HG03108 (cell line): ENCODE measurements at regions not wholly inside any gene's neighbourhood (a gene's known extent, or its start where the extent isn't known, plus 50 kb on each side); places are given as distances from the start of the nearest gene placed in this dataset.
"Not testable (repeated sequence)": the region's sequence is repeated elsewhere in the genome, so short reads cannot be mapped to it uniquely, and the experiment has no call there.

Source experiments
- ATAC-seq: cut with Tn5 transposase; IDR thresholded peaks from one replicate; pipeline ENCODE4 v1.9.1; 2021; ENCODE audit warnings: moderate library complexity; ENCODE audit not compliant: unreplicated experiment

- ATAC-seq = no peak
Measured at GRCh38 chr15:95120595-95120994, 889.2 kb downstream of the MCTP2 start.

DNA sequence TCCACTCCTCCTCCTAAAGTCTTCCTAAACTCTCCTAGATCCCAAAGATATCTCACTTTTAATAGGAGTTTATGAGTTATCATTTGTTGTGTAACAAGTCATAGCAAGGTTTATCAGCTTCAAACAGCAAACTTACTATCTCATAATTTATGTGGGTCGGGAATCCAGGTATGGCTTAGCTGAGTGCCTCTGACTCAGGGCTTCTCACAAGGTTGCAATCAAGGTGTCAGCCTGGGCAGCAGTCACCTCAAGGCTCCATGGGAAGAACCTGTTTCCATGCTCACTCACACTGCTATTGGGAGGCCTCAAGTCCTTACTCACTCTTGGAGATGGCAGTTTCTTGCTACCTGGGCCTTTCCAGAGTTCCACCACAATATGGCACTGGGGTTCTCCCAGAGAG lies 889.8 kb downstream of the MCTP2 start:
- no peak for ATAC-seq

- no peak for ATAC-seq
Measured at GRCh38 chr15:95125803-95126202, 894.4 kb downstream of the MCTP2 start.

GRCh38 chr15:95127356-95127755 lies 896.0 kb downstream of the MCTP2 start:
- no peak for ATAC-seq

DNA sequence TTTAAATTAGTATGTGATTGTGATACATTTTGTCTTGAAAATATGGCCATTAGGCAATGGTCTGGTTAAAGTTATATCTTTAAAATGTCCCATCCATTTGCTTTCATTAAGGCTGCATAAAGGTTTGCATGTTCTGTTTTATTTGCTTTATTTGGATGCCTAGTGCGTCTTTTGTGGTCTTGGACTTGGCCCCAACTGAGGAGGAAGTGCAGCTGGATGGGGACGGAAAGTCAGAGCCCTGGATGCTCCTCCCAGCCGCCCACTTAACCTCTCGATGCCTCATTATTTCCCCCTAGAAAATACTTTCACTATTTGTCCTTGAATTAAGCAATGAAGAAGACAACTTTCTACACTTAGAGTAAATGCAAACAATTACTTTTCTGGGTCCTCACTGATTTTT lies 898.2 kb downstream of the MCTP2 start:
- ATAC-seq = no peak

DNA sequence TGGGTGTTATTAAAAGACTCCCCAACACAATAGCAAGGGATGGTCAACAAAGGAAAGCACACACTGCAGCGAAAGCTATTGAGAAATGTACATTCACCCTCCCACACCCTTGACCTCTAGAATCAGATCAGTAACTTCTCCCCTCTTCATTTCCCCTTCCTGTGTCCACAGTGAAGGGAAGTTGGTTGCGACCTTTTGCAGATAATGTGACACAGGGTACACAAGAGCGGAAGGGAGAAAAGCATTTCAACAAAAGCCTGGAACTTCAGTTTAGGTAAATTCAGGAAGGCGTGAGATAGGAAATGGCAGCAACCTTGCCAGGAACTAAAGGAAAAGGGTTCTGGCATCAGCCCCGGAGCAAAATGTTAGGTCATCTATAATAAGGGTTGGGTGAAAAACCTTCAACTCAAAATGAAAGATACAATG lies 899.8 kb downstream of the MCTP2 start:
- ATAC-seq = no peak

GRCh38 chr15:95132774-95133173 lies 901.4 kb downstream of the MCTP2 start:
- no peak for ATAC-seq

GRCh38 chr15:95134431-95135110 lies 903.2 kb downstream of the MCTP2 start:
- no peak for ATAC-seq

- no peak for ATAC-seq
Measured at GRCh38 chr15:95138604-95139270, 907.4 kb downstream of the MCTP2 start.

DNA sequence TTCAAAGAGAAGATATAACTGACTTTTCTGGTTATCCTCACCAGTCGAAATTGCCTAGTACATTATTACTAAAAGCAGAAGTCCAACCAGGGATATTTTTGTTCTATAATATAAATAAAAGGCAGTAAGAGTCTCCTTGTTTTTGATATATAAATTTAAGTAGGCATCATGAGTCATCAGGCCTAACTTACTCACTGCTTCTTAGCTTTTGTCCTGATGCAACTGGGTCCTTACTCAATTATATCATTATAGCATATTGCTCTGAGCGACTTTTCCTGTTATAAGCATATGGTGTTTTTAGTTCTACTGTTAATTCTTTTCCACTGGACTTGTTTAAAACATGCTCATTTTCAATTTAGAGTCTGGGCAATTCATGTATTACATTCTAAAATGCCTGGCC lies 910.1 kb downstream of the MCTP2 start:
- no peak for ATAC-seq

DNA sequence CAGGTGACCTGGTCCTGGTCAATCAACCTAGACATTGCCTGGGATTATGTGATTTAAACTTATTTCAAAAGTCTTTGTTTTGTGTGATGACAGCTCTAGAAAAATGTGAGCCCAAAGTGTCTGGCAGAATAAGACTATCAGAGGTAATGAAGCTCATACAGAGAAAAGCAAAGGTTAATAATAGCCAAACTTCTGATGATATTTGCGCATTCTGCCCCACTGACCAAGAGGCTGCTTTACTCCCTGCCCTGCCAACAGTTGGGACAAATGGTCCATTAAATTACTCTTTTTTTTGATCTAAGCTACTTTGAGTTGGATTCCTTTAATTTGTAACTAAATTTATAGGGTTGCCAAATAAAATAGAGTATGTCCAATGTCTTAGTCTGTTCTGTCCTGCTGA lies 911.2 kb downstream of the MCTP2 start:
- ATAC-seq = no peak

GRCh38 chr15:95146481-95146880 lies 915.1 kb downstream of the MCTP2 start:
- no peak for ATAC-seq

- ATAC-seq = no peak
Measured at GRCh38 chr15:95148183-95148582, 916.8 kb downstream of the MCTP2 start.

DNA sequence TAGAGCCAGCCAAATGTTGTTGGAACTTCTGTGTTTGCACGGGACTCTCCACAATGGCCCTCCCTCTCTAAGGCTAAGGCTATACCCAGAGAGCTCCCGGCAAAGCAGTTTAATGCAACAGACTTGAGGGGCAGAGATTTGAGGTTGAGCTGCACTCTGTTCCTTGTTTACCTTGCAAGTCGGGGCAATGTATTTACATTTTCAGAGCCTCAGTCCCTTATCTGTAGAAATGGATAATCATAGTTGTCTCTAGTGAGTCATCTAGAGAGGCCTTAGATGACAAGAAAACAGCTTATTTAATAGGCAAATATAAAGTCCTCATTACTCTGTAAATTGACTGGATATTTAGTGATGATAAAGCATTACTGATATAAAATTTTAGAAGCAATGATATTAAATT lies 917.7 kb downstream of the MCTP2 start:
- no peak for ATAC-seq

- ATAC-seq = no peak
Measured at GRCh38 chr15:95149771-95150170, 918.4 kb downstream of the MCTP2 start.

GRCh38 chr15:95150466-95150865 lies 919.1 kb downstream of the MCTP2 start:
- no peak for ATAC-seq

- no peak for ATAC-seq
Measured at GRCh38 chr15:95152741-95153140, 921.4 kb downstream of the MCTP2 start.

DNA sequence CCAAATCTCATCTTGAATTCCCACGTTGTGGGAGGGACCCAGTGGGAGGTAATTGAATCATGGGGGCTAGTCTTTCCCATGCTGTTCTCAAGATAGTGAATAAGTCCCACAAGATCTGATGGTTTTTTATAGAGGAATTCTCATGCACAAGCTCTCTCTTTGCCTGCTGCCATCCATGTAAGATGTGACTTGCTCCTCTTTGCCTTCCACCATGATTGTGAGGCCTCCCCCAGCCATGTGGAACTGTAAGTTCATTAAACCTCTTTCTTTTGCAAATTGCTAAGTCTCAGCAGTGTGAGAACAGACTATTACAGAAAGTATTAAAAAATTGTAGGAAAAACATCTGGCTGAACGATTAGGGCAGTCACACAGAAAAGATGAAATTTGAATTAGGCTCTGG lies 921.8 kb downstream of the MCTP2 start:
- ATAC-seq = not testable (repeated sequence)

DNA sequence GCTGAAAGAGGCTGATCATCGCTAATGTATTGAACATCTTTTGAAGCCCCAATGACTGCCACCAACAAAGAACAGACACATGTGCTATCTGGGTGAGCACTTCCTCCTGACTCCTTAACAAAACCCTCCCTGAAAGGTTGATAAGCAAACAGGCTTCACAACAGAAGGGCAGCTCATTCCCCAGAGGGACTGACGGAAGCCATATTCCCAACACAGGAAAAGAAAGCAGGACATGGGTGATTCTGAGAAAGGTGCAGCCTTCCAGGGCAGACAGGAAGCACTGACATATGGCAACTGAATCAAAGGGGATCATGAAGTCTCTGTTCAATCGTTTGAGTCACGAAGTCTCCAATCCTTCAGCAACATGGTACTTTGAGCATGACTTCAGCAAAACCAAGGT lies 929.0 kb downstream of the MCTP2 start:
- no peak for ATAC-seq

GRCh38 chr15:95162069-95162468 lies 930.7 kb downstream of the MCTP2 start:
- no peak for ATAC-seq

DNA sequence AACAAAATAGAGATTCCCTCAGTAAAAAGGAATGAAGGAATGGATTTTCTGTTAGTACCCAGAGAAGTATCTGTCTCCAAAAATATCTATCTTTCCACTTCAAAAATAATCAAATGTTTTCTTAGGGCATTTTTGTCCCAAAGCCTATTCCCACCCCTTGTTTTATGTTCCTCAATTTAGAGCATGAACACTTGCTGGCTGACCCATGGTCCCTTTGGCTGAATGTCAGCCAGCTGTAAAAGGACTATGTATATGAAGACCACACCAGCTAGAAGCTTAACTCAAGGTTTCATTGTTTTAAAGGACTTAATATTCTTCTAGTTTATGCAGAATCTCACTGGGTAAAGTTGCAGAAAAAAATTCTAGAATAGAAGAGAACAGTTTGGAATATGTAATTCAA lies 931.2 kb downstream of the MCTP2 start:
- no peak for ATAC-seq

DNA sequence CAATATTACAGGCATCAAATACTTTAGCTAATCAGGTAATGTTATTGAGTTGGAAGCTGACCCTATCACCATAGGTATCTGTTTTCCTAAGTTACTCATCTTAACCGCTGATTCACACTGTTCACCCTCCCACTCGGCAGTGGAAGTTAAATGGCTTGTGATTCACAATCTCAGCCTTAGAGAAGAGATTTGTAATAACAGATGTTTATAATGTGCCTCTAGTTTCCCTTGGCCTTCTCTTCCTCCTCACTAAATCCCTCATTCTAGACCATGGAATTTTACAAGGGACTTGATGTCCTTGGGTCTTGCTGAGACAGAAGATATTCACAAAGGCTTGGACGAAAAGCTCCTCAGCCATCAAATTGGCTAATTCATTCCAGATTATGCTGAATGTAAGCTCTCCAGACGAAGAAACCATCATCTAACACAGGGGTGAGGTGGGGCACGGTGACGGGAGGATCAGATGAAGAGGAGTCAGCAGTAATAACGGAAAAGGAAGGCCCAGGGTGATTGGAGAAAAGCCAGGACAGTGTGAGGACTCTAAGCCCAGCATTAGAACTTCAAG lies 931.7 kb downstream of the MCTP2 start:
- ATAC-seq = no peak
